Psoas muscle (tissue), 7 donors: ENCODE measurements at regions not wholly inside any gene's neighbourhood (a gene's known extent, or its start where the extent isn't known, plus 50 kb on each side); places are given as distances from the start of the nearest gene placed in this dataset.
"Not testable (repeated sequence)": the region's sequence is repeated elsewhere in the genome, so short reads cannot be mapped to it uniquely, and the experiment has no call there.

Source experiments
- ATAC-seq, 4 donors: fragments of 200-7000 bp; cut with Tn5 transposase; one replicate each; pipeline ENCODE4 v1.9.1; 2020; ENCODE audit warnings: moderate library complexity in 3 of 4, mild to moderate bottlenecking in 2 of 4
- DNase-seq, 2 donors: peaks; one replicate each; pipeline ENCODE4 v3.0.0-alpha.2; 2020
- H3K27ac ChIP-seq: fragments of 200-600 bp; one replicate; pipeline ENCODE4 v1.8.0; 2022
- H3K27me3 ChIP-seq, 3 donors: fragments of 200-600 bp in 1 of 3; one replicate each; pipeline versions ENCODE4 v1.6.1 to v1.8.0; 2013 to 2022; ENCODE audit warnings: low read length in 2 of 3, mild to moderate bottlenecking in 2 of 3, moderate library complexity in 1 of 3; ENCODE audit not compliant: insufficient read depth in 3 of 3
- H3K36me3 ChIP-seq, 2 donors: fragments of 200-600 bp in 1 of 2; one replicate each; pipeline versions ENCODE4 v1.6.1 to v1.8.0; 2013 to 2022; ENCODE audit warnings: low read depth in 1 of 2, mild to moderate bottlenecking in 1 of 2, moderate library complexity in 1 of 2; ENCODE audit not compliant: insufficient read depth in 1 of 2
- H3K4me1 ChIP-seq: fragments of 200-600 bp; one replicate; pipeline ENCODE4 v1.8.0; 2022
- H3K4me3 ChIP-seq: fragments of 200-600 bp; one replicate; pipeline ENCODE4 v1.8.0; 2022; ENCODE audit warnings: mild to moderate bottlenecking
- H3K9me3 ChIP-seq: fragments of 200-600 bp; one replicate; pipeline ENCODE4 v1.8.0; 2022
- WGBS, 3 donors: extraction: QIAGEN DNeasy Blood & Tissue Kit; methylation state at CpG; one replicate each; pipeline versions ENCODE4 v1.1.6 to v1.1.7; 2013; 5-methylcytosine and 5-hydroxymethylcytosine counted together
- intact Hi-C, 2 donors: fragments of 100-400 bp; cut with DNase I; formaldehyde crosslinking; loops; one replicate each; pipeline versions ENCODE4 v1.11.0 to v1.14.2; 2022
- TF ChIP-seq, protein P1 (sequence below): fragments of 200-600 bp; IDR thresholded peaks from one replicate; pipeline ENCODE4 v1.8.0; 2022; ENCODE audit warnings: antibody characterized with exemption
- donor health status: healthy with polysubstance abuse.
- donor health status: DM: no; HTN: no; CAD: no; lungs with moderate emphysema.
- donor health status: Bipolar disorder and iron deficiency.
- donor health status: healthy.
- donor health status: DM: yes; HTN: yes; CAD: no.
- donor health status: DM: no; HTN: no; CAD: no.
- donor health status: DM: yes; HTN: yes; CAD: no.

GRCh38 chr12:27133022-27133590 is 50.7 kb upstream of the C12orf71 start:
- TF ChIP-seq, protein P1, sequence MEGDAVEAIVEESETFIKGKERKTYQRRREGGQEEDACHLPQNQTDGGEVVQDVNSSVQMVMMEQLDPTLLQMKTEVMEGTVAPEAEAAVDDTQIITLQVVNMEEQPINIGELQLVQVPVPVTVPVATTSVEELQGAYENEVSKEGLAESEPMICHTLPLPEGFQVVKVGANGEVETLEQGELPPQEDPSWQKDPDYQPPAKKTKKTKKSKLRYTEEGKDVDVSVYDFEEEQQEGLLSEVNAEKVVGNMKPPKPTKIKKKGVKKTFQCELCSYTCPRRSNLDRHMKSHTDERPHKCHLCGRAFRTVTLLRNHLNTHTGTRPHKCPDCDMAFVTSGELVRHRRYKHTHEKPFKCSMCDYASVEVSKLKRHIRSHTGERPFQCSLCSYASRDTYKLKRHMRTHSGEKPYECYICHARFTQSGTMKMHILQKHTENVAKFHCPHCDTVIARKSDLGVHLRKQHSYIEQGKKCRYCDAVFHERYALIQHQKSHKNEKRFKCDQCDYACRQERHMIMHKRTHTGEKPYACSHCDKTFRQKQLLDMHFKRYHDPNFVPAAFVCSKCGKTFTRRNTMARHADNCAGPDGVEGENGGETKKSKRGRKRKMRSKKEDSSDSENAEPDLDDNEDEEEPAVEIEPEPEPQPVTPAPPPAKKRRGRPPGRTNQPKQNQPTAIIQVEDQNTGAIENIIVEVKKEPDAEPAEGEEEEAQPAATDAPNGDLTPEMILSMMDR: no peak
- intact Hi-C loops: no loop called here
- H3K36me3 ChIP-seq: no peaks in the 10 kb centered on the region
- no peak overlapping the region for H3K27ac ChIP-seq
- DNase-seq (no peak), ATAC-seq (no peak)
- H3K27me3 ChIP-seq: no peaks in the 10 kb centered on the region
- no peaks in the 10 kb centered on the region for H3K4me1 ChIP-seq
- no peak overlapping the region for H3K4me3 ChIP-seq
- 62 to 86% (median 64%) methylated on average over 1 of the region's 1 CpG for WGBS, 3 donors
- no peaks in the 10 kb centered on the region for H3K9me3 ChIP-seq

GRCh38 chr12:27140478-27140969 is 58.1 kb upstream of the C12orf71 start:
- intact Hi-C loops: loop anchor here in 1 of 2 donors (5.0 to 10.0 kb wide), 2 partner anchors 118 to 154 kb away; partner anchors contain the start of gene MED21
- TF ChIP-seq, protein P1: no peak

DNA sequence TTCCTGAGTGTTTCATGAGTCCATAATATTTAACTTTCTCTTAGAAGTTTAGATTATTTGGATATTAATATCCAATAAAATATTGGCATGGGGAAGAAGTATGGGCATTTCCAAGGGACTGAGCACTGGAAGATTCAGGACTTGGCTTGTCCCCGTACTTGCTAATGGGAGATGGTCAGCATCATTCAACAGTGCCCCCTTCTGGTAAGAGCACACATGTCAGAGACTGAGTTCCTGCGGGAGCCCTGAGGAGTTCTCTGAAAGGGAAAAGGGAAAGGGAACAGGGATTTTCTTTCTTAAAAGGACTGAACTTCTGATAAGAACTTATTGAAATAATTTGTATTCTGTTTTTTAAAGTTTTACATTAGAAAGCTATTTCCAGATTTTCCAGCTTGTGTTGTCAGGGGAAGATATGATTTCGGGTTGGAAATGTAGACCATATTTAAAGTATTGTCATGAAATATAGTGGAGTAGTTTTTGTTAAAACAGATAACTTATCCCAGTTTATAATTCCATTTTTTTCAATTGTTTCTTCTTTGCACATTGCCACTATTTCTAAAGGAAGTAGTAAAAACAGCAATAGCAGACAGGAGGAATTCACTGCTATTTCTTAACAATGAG is 59.8 kb upstream of the C12orf71 start:
- Histone ChIP-seq H3K36me3 (no peaks in the 10 kb centered on the region), H3K4me3 (no peak overlapping the region), H3K9me3 (no peaks in the 10 kb centered on the region), H3K27me3 (no peaks in the 10 kb centered on the region), H3K27ac (no peak overlapping the region), H3K4me1 (no peaks in the 10 kb centered on the region)
- TF ChIP-seq, protein P1: peak; percentile 74
- DNase-seq (no peak), ATAC-seq (peak; percentile 66 to 84 (median 78))
- WGBS, 3 donors: 32 to 34% (median 33%) methylated on average over 3 of the region's 3 CpGs
- intact Hi-C loops: loop anchor here in 1 of 2 donors (5.0 to 10.0 kb wide), 2 partner anchors 120 to 153 kb away; partner anchors contain the start of gene MED21

More at GRCh38 chr12:27140478-27140969, 58.1 kb upstream of the C12orf71 start:
- no peaks in the 10 kb centered on the region for H3K4me1 ChIP-seq
- DNase-seq: no peak
- H3K27me3 ChIP-seq: no peaks in the 10 kb centered on the region
- ATAC-seq: no peak
- 74 to 88% (median 86%) methylated on average over 2 of the region's 2 CpGs for WGBS, 3 donors
- H3K9me3 ChIP-seq: no peaks in the 10 kb centered on the region
- no peak overlapping the region for H3K4me3 ChIP-seq
- no peaks in the 10 kb centered on the region for H3K36me3 ChIP-seq
- H3K27ac ChIP-seq: no peak overlapping the region

DNA sequence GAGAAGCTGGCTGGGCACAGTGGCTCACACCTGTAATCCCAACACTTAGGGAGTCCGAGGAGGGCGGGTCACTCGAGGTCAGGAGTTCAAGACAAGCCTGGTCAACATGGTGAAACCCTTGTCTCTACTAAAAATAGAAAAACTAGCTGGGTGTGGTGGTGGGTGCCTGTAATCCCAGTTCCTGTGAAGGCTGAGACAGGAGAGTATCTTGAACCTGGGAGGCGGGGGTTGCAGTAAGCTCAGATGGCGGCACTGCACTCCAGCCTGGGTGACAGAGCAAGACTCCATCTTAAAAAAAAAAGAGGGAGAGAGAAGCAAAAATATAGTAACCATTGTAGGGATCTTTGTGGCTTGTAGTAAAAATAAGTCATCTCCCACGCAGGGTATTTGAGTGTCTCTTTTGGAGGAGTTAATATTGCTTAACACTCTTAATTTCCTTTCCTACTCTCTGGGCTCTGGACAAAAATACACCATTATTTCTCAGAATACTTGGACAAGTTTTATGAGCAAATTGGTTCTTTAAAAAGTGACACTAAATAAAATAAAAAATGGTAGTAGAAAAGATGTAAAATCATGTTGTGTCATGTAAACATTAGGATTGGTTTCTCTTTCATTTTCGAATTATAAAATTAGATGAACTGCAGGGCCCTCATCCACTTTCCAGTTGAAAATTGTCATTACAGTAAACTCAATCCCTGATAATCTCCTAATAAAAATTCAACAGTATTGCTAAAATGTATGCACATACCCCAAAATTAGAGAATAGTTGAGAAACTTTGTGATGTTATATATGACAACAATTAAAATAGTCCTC is 61.1 kb upstream of the C12orf71 start:
- WGBS, 3 donors: 73 to 76% (median 74%) methylated on average over 7 of the region's 7 CpGs
- H3K4me1 ChIP-seq: no peaks in the 10 kb centered on the region
- H3K27me3 ChIP-seq: no peaks in the 10 kb centered on the region
- TF ChIP-seq, protein P1: no peak
- no peaks in the 10 kb centered on the region for H3K36me3 ChIP-seq
- ATAC-seq: no peak
- no peaks in the 10 kb centered on the region for H3K9me3 ChIP-seq
- no peak overlapping the region for H3K27ac ChIP-seq
- no peak overlapping the region for H3K4me3 ChIP-seq
- intact Hi-C loops: loop anchor here in 1 of 2 donors (5.0 to 10.0 kb wide), 2 partner anchors 121 to 151 kb away; partner anchors contain the start of gene MED21
- DNase-seq: no peak

GRCh38 chr12:27145725-27146124 is 63.3 kb upstream of the C12orf71 start:
- H3K9me3 ChIP-seq, H3K27ac ChIP-seq, H3K4me1 ChIP-seq, H3K4me3 ChIP-seq, ATAC-seq, DNase-seq, H3K36me3 ChIP-seq, H3K27me3 ChIP-seq: not testable (repeated sequence)
- 21 to 40% (median 35%) methylated on average over 1 of the region's 1 CpG for WGBS, 3 donors
- intact Hi-C loops: loop anchor here in 1 of 2 donors (10.0 kb wide), 1 partner anchor 149 kb away; no protein-coding TSS in a partner anchor
